Stimulated activated CD8-positive, alpha-beta memory T cell treated with anti-CD3 and anti-CD28 coated beads, Interleukin-7, amount 100 ng/mL, for 1 hour (primary cell): ENCODE measurements at regions not wholly inside any gene's neighbourhood (a gene's known extent, or its start where the extent isn't known, plus 50 kb on each side); places are given as distances from the start of the nearest gene placed in this dataset.
"Not testable (repeated sequence)": the region's sequence is repeated elsewhere in the genome, so short reads cannot be mapped to it uniquely, and the experiment has no call there.

Experiments
- DNase-seq, 2 donors: peaks; one replicate each; pipeline ENCODE4 v3.0.0-alpha.2; 2020; ENCODE audit warnings: low read depth in 2 of 2

DNA sequence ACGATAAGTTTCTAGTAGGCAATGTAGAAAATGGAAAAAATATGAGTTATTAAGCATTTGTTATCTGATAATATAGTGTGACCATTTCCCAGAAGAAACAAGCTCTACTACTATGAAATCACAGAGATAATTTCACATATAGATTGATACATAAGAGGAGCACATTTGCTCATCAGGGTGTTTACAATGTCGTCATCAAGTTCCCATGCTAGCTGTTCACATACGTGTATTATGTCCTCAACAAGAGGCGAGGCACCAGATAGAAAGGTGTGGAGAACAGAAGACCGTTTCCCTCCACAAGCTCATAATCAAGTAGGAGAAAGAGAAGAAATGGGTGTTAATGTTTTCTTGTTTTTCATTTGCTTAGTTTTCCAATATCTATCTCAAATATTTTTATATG is 326.1 kb upstream of the ARID1B start:
- no peak for DNase-seq

- DNase-seq = no peak
These were observed 326.8 kb upstream of the ARID1B start for GRCh38 chr6:156450421-156450820.

DNA sequence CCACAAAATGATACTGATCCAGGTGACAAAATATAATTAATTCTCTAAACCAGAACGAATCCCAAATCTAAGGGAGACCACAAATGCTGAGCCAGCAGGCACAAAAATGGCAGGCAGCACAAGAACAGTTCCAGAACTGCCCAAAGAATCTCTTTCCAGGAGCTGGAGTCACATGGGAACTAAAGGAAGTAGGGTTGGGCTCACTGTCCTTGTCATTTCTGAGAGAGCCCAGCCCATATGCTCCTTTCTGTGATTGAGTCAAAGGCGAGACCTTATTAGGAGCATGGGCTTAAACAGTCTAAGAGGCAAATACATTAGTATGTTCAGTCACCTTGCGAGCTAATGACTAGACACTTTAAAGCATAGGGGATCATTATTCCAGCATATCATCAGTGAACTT is 327.6 kb upstream of the ARID1B start:
- no peak for DNase-seq

DNA sequence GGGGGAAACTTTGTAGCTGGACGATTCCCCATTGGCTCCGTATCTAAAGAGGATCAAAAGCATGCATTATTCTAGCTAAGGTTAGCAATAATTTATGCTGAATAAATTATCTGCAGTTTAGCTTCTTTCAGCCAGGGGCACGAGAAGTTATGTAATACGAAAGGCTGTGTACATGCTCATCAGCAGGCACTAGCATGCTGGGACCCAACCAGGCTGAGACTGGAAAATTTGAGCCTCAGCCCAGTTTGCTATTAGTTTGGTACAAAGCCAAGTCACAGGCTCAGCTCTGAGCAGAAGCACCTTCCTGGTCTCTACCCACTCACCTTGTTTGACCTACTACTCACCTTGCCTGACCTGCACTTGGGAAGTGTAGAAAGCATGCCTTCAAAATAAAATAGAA is 328.1 kb upstream of the ARID1B start:
- no peak for DNase-seq

- no peak for DNase-seq
These were observed 328.6 kb upstream of the ARID1B start for GRCh38 chr6:156448579-156448978.

GRCh38 chr6:156440688-156441087 is 336.5 kb upstream of the ARID1B start:
- DNase-seq = no peak

GRCh38 chr6:156438350-156438923 is 338.7 kb upstream of the ARID1B start:
- no peak for DNase-seq

GRCh38 chr6:156437121-156437879 is 339.9 kb upstream of the ARID1B start:
- DNase-seq = no peak

DNA sequence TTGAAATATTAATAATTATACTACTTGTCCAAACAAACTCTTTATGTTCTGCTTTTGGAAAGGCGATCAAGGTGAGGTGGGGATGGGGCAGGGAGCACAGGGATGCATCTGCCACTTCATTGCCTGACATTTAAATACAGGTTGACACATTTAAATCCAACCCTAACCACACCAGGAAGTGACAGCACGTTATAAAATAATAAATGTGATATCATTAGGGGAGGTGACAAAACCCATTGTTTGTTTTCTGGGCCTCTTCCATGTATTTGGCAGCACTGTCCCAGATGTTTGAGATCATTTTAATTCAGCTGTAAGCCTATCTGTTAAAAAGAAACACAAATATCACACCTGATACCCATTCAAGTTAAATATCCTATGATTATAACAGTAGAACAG is 342.4 kb upstream of the ARID1B start:
- no peak for DNase-seq

GRCh38 chr6:156434049-156434794 is 343.0 kb upstream of the ARID1B start:
- DNase-seq = no peak

DNA sequence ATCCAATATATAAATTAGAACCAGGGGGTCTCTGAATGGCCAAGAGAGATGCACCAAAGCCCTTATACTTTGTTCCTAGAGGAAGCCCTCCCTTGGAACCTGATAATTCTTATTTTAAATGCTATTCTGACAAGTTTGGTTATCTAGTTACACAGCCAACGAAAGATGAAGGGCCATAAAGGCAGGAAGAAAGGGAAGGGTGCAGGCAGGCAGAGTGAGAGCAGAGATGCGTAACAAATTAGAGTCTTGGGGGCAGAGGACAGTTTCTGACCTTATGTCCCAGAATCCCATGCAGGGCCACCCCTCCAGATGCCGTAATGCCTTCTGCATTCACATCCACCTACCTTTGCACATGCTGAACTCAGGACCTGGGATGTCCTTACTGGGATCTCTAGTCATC is 344.6 kb upstream of the ARID1B start:
- no peak for DNase-seq

DNA sequence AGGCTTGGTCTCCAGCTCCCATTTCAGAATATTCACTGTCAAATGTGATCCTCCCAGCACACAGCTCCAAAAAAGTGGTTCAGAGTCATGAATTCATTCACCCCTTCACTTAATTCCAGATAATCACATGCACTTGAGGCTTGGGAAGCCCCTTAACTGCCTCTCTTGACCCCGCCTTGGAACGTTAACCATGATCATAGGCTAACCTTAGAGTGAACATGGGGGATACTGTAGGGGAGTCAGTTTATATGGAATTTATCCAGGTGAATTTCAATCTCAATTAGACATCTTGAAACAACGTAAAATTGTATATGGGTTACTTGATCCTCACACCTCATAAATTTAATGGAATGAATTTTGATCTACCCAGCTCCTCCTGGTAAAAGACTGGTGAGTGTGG is 346.8 kb upstream of the ARID1B start:
- no peak for DNase-seq

DNA sequence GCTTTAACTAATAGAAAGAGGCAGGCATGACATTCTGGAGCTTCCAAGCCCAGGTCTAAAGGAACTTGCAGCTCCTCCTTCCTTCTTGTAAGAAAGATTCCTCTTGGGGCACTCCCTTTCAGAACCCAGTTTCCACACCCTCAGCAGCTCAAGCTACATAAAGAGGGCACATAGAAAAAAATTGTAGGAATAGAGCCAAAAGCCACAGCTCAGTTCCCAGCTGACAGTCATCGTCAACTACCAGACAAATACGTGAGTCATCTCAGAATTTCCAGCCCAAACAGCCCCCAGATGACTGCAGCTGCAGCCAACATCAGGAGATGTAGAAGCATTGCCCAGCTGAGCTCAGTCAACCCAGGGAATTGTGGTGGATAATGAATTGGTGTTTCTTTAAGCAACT is 349.8 kb upstream of the ARID1B start:
- DNase-seq = no peak

DNA sequence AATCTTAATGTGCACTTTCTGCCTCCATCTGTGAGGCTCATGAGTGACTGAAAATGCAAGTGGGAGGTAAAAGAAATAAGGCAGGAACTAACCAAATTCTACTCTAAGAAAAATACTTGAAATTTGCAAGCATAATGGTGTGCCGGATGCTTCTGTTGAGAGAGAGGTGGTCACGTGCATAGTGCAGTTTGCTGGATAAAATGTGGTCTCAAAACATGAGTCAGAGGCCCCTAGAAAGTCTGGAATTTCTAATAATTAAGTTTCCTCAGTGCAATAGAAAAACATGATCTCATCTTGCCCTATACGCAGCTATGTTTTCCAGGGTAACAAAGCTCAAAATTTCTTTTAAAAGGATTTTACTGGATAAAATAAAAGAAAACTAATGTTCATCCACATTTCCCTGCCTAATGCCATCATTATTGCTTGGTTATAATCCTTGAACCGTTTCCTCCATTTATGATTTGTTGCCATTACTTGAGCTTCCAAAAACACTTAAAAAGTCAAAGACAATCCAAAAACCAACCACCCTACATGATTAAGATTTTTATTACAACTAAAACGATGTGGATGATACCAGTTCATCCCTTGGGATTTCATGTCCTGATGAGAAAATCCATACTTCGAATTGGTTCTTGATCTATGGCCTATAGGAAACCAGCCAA is 351.7 kb upstream of the ARID1B start:
- no peak for DNase-seq

GRCh38 chr6:156423829-156424228 is 353.3 kb upstream of the ARID1B start:
- DNase-seq = no peak

GRCh38 chr6:156423075-156423474 is 354.1 kb upstream of the ARID1B start:
- DNase-seq = no peak

- no peak for DNase-seq
These were observed 355.2 kb upstream of the ARID1B start for GRCh38 chr6:156421933-156422332.

DNA sequence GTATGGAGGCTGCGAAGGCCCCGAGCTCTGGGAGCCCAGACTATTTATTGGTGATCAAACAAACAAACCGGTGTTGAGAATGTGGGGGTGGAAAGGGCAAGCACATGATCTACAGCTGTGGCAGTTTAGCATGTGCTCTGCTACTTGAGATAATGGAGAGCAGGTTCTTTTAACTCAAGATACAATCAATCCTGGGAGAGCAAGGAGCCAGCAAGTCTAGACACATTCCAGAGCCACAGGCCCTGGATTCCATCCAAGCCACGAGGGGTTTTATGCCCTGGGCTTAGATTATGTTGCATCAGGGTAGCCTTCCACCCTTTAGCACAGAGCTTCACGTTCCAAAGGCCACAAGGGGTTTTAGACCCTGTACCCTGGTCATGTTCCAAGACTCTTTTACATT is 355.9 kb upstream of the ARID1B start:
- DNase-seq = not testable (repeated sequence)

DNA sequence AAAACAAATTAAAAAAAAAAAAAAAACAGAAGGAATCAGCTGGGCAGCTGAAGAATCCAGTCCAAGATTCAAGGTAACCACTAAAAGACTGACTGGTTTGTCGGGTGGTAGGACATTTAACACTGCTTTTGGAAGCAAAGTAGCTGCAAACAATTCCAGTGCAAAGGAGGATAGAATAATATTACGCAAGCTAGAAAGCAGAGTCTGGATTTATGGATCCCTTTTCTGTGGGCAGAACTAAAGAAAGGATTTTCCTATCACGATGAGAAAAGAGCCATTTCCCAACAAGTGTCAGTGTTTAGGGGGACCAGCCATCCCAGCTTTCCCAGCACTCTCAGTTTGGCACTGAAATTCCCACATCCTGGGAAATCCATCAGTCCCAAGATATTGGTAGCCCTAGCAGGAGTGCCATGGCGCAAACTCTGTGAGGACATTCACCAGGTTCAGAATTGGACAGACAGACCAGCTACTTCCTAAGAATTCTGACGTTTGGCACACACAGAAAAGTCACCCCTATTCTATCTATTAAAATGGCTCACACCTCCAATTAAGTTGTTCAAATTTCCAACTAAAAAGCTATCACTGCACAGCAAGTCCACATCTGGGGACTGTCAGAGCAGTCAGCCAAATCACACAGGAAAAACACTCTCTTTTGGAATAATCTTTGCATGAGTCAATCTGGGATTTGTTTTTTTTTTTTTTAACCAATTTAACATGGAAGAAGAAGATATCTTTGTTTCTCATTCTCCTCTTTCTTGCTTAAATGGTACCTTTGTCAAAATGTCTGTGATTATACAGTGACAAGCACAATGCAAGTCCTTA is 356.8 kb upstream of the ARID1B start:
- no peak for DNase-seq

- no peak for DNase-seq
These were observed 357.6 kb upstream of the ARID1B start for GRCh38 chr6:156419594-156419993.

- DNase-seq = no peak
These were observed 358.9 kb upstream of the ARID1B start for GRCh38 chr6:156418253-156418652.

DNA sequence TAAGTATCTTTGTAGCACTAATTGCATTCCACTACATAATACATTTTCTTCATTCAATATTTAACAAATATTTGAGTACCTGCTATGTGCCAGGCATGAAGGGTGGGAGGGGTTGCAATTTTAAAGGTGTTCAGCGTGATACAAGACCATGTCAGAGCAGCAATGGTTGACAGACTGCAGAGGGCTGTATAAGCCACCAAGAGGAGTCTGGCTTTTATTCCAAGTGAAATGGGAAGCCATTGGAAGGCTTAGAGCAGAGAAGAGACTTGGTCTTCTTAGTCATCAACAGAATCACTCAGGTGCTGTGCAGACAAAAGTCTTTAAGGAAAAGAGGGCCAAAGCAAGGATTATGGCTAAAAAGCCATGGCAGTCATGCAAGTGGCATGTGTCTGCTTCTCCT is 360.8 kb upstream of the ARID1B start:
- no peak for DNase-seq
